ENCODE measurements at regions not wholly inside any gene's neighbourhood (a gene's known extent, or its start where the extent isn't known, plus 50 kb on each side); places are given as distances from the start of the nearest gene placed in this dataset.

- no peak overlapping the region for H3K4me3 ChIP-seq (ENCODE audit: low read depth, low read length)
- TF ChIP-seq CTCF (conservative IDR thresholded peaks at IDR 0.05; ENCODE audit: low read depth, low read length) = no peak
- DNase-seq (ENCODE audit: low read depth) = no peak
Measured at GRCh38 chr10:57846307-57847065, 421.2 kb downstream of the IPMK start.

- no peak for DNase-seq (ENCODE audit: low read depth)
- no peak overlapping the region for H3K4me3 ChIP-seq (ENCODE audit: low read depth, low read length)
- TF ChIP-seq CTCF (conservative IDR thresholded peaks at IDR 0.05; ENCODE audit: low read depth, low read length) = no peak
Measured at GRCh38 chr10:57844387-57844998, 423.2 kb downstream of the IPMK start.

GRCh38 chr10:57830877-57831560, 436.7 kb downstream of the IPMK start:
- no peak overlapping the region for H3K4me3 ChIP-seq (ENCODE audit: low read depth, low read length)
- no peak for DNase-seq (ENCODE audit: low read depth)
- no peak for TF ChIP-seq CTCF (conservative IDR thresholded peaks at IDR 0.05; ENCODE audit: low read depth, low read length)

GRCh38 chr10:57825015-57825414, 442.7 kb downstream of the IPMK start:
- no peak for TF ChIP-seq CTCF (conservative IDR thresholded peaks at IDR 0.05; ENCODE audit: low read depth, low read length)
- DNase-seq (ENCODE audit: low read depth) = no peak
- no peak overlapping the region for H3K4me3 ChIP-seq (ENCODE audit: low read depth, low read length)

GRCh38 chr10:57823398-57823797, 444.3 kb downstream of the IPMK start:
- no peak for TF ChIP-seq CTCF (conservative IDR thresholded peaks at IDR 0.05; ENCODE audit: low read depth, low read length)
- no peak for DNase-seq (ENCODE audit: low read depth)
- H3K4me3 ChIP-seq (ENCODE audit: low read depth, low read length) = no peak overlapping the region

GRCh38 chr10:57822965-57823364, 444.7 kb downstream of the IPMK start:
- TF ChIP-seq CTCF (conservative IDR thresholded peaks at IDR 0.05; ENCODE audit: low read depth, low read length) = no peak
- no peak overlapping the region for H3K4me3 ChIP-seq (ENCODE audit: low read depth, low read length)
- DNase-seq (ENCODE audit: low read depth) = no peak

All from epithelial cell of proximal tubule (primary cell).